ENCODE measurements at regions not wholly inside any gene's neighbourhood (a gene's known extent, or its start where the extent isn't known, plus 50 kb on each side); places are given as distances from the start of the nearest gene placed in this dataset.

DNA sequence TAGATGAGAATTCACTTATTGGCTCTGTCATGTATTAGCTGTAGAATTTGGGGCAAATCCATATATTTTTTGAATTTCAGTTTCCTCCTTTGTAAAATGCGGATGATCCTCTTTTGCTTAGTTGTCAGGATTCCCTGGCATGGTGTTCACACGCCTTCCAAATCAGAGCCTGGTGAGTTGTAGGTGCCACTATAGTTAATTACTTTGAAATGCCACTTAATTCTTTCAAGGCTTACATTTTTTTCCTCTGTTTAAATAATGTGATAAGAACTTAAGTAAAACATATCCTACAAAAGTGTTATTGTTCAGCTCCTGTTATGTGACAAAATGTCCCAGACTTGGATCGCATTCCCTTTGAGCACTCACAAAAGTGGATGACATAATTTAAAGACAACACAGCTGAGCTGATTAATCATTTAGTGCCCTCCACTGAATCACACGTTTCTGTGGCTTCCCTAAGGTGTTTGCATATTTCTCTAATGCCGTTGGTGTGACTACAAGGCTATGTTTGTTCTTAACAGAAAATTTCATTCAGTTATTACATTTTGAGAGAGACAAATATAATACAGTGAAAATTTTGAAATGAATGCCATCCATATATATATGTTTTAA lies 471.2 kb upstream of the CHST9 start:
- H3K27ac ChIP-seq (ENCODE audit: control insufficient read depth, insufficient read depth): no peak overlapping the region
- H3K4me3 ChIP-seq: no peak overlapping the region
- H3K79me2 ChIP-seq (ENCODE audit: control insufficient read depth, insufficient read depth, low read length): no peaks in the 10 kb centered on the region
- no peaks in the 10 kb centered on the region for H3K36me3 ChIP-seq (ENCODE audit: control insufficient read depth in 2 of 2, insufficient read depth in 2 of 2, low read length in 1 of 2)
- H4K20me1 ChIP-seq (ENCODE audit: control insufficient read depth, insufficient read depth): no peaks in the 10 kb centered on the region
- peak; percentile 16 for DNase-seq (ENCODE audit: low read depth, low spot score)
- ChIA-PET CTCF (interaction anchor here (0.7 kb wide), 1 partner anchor 856 kb away, joined by 3 read pairs; no protein-coding TSS in a partner anchor), POLR2A (no interaction called here), RAD21 (ENCODE audit: unreplicated experiment) (no interaction called here), SMC1A (ENCODE audit: uncharacterized antibody, unreplicated experiment) (no interaction called here)
- no peaks in the 10 kb centered on the region for H3K9me3 ChIP-seq (replicated peaks; ENCODE audit: control insufficient read depth, insufficient read depth, low read length)
- BruUV-seq (replicated peaks): no TSS peak
- no peak overlapping the region for H3K9ac ChIP-seq (ENCODE audit: control insufficient read depth, insufficient read depth, low read length)
- ATAC-seq: peak; percentile 56
- FAIRE-seq: no peak
- 14% methylated on average over 5 of the region's 5 CpGs for WGBS (ENCODE audit: insufficient coverage, insufficient replicate concordance, low lambda C conversion rate, missing lambda C conversion rate)
- in situ Hi-C loops (cut with MboI): no loop called here
- no peaks in the 10 kb centered on the region for H3K4me1 ChIP-seq (ENCODE audit: control insufficient read depth, insufficient read depth, low read length)
- no peak overlapping the region for H2AFZ ChIP-seq (ENCODE audit: control insufficient read depth, low read depth, low read length)
- intact Hi-C loops (cut with micrococcal nuclease; ENCODE audit: unreplicated experiment): no loop called here
- TF ChIP-seq BHLHE40 (IDR thresholded peaks at IDR 0.05; ENCODE audit: borderline replicate concordance in 1 of 2, low read depth in 2 of 2, low read length in 1 of 2) (peak; percentile 64 to 76; a peak in 2 of 4 replicates), RBBP5 (conservative IDR thresholded peaks at IDR 0.05) (no peak)
- TF ChIP-seq, protein P1, sequence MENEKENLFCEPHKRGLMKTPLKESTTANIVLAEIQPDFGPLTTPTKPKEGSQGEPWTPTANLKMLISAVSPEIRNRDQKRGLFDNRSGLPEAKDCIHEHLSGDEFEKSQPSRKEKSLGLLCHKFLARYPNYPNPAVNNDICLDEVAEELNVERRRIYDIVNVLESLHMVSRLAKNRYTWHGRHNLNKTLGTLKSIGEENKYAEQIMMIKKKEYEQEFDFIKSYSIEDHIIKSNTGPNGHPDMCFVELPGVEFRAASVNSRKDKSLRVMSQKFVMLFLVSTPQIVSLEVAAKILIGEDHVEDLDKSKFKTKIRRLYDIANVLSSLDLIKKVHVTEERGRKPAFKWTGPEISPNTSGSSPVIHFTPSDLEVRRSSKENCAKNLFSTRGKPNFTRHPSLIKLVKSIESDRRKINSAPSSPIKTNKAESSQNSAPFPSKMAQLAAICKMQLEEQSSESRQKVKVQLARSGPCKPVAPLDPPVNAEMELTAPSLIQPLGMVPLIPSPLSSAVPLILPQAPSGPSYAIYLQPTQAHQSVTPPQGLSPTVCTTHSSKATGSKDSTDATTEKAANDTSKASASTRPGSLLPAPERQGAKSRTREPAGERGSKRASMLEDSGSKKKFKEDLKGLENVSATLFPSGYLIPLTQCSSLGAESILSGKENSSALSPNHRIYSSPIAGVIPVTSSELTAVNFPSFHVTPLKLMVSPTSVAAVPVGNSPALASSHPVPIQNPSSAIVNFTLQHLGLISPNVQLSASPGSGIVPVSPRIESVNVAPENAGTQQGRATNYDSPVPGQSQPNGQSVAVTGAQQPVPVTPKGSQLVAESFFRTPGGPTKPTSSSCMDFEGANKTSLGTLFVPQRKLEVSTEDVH (IDR thresholded peaks at IDR 0.05; ENCODE audit: low read depth, partially characterized antibody): no peak
- no peak overlapping the region for H3K4me2 ChIP-seq (ENCODE audit: control insufficient read depth, insufficient read depth)
- H3K27me3 ChIP-seq (replicated peaks in 1 of 2; ENCODE audit: control insufficient read depth in 2 of 2, insufficient read depth in 2 of 2, low read length in 1 of 2): no peaks in the 10 kb centered on the region

DNA sequence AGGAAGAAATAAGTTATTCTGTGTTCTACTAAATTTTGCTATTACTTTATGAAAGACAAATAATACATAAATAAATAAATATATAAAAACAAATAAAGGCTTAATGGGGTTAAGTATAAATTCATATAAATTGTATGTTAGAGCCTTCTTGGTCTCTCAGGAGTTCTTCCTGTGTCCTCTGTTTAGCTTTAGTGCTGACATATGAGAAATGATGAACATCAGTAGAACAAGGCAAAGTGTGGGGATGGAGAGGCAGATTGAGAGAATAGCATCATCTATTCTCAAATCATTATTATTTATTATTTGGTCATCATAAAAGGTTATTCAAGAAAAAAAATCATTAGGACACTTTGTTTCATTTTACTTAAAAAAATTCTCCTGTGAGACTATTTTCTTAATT lies 468.1 kb upstream of the CHST9 start:
- H3K27ac ChIP-seq (ENCODE audit: control insufficient read depth, insufficient read depth): no peak overlapping the region
- no TSS peak for BruUV-seq (replicated peaks)
- FAIRE-seq: no peak
- no peak overlapping the region for H3K4me3 ChIP-seq
- intact Hi-C loops (cut with micrococcal nuclease; ENCODE audit: unreplicated experiment) (no loop called here), in situ Hi-C loops (cut with MboI) (no loop called here)
- POLR2A ChIA-PET: no interaction called here
- H3K9ac ChIP-seq (ENCODE audit: control insufficient read depth, insufficient read depth, low read length): no peak overlapping the region
- no peaks in the 10 kb centered on the region for H3K36me3 ChIP-seq (ENCODE audit: control insufficient read depth in 2 of 2, insufficient read depth in 2 of 2, low read length in 1 of 2)
- SMC1A ChIA-PET (ENCODE audit: uncharacterized antibody, unreplicated experiment): interaction anchor here (1.5 kb wide), 1 partner anchor 48 kb away, joined by 5 read pairs; no protein-coding TSS in a partner anchor
- no peaks in the 10 kb centered on the region for H3K27me3 ChIP-seq (replicated peaks in 1 of 2; ENCODE audit: control insufficient read depth in 2 of 2, insufficient read depth in 2 of 2, low read length in 1 of 2)
- RAD21 ChIA-PET (ENCODE audit: unreplicated experiment): no interaction called here
- no peaks in the 10 kb centered on the region for H3K9me3 ChIP-seq (replicated peaks; ENCODE audit: control insufficient read depth, insufficient read depth, low read length)
- H2AFZ ChIP-seq (ENCODE audit: control insufficient read depth, low read depth, low read length): no peak overlapping the region
- no peaks in the 10 kb centered on the region for H3K4me1 ChIP-seq (ENCODE audit: control insufficient read depth, insufficient read depth, low read length)
- ATAC-seq: no peak
- H3K79me2 ChIP-seq (ENCODE audit: control insufficient read depth, insufficient read depth, low read length): no peaks in the 10 kb centered on the region
- no peak for DNase-seq (ENCODE audit: low read depth, low spot score)
- H3K4me2 ChIP-seq (ENCODE audit: control insufficient read depth, insufficient read depth): no peak overlapping the region
- CTCF ChIA-PET: interaction anchor here (0.8 to 2.2 kb wide), 2 partner anchors 12 to 48 kb away, joined by 3 to 6 read pairs; no protein-coding TSS in a partner anchor
- H4K20me1 ChIP-seq (ENCODE audit: control insufficient read depth, insufficient read depth): no peaks in the 10 kb centered on the region
- TF ChIP-seq POLR2AphosphoS5 (IDR thresholded peaks at IDR 0.05; ENCODE audit: low read length) (no peak), SMAD5 (IDR thresholded peaks at IDR 0.05; ENCODE audit: low read depth) (no peak), SIN3A (IDR thresholded peaks at IDR 0.05; ENCODE audit: low read depth, low read length) (no peak), ZNF217 (IDR thresholded peaks at IDR 0.05) (no peak), NFIC (IDR thresholded peaks at IDR 0.05; ENCODE audit: low read depth, low read length) (no peak)
- TF ChIP-seq, protein P2, sequence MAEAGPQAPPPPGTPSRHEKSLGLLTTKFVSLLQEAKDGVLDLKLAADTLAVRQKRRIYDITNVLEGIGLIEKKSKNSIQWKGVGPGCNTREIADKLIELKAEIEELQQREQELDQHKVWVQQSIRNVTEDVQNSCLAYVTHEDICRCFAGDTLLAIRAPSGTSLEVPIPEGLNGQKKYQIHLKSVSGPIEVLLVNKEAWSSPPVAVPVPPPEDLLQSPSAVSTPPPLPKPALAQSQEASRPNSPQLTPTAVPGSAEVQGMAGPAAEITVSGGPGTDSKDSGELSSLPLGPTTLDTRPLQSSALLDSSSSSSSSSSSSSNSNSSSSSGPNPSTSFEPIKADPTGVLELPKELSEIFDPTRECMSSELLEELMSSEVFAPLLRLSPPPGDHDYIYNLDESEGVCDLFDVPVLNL (IDR thresholded peaks at IDR 0.05; ENCODE audit: low read depth, low read length): no peak
- TF ChIP-seq, protein P3, sequence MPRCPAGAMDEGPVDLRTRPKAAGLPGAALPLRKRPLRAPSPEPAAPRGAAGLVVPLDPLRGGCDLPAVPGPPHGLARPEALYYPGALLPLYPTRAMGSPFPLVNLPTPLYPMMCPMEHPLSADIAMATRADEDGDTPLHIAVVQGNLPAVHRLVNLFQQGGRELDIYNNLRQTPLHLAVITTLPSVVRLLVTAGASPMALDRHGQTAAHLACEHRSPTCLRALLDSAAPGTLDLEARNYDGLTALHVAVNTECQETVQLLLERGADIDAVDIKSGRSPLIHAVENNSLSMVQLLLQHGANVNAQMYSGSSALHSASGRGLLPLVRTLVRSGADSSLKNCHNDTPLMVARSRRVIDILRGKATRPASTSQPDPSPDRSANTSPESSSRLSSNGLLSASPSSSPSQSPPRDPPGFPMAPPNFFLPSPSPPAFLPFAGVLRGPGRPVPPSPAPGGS (IDR thresholded peaks at IDR 0.05; ENCODE audit: borderline replicate concordance, insufficient read depth, low read depth, low read length, poor library complexity, severe bottlenecking): no peak

All from GM12878 (cell line).